AML-193 (cell line): ENCODE measurements at regions not wholly inside any gene's neighbourhood (a gene's known extent, or its start where the extent isn't known, plus 50 kb on each side); places are given as distances from the start of the nearest gene placed in this dataset.
"Not testable (repeated sequence)": the region's sequence is repeated elsewhere in the genome, so short reads cannot be mapped to it uniquely, and the experiment has no call there.

ENCODE experiments used
- DNase-seq, 2 experiments: peaks; one replicate each; lab custom pipeline; 2025; lab: John Stamatoyannopoulos, UW

DNA sequence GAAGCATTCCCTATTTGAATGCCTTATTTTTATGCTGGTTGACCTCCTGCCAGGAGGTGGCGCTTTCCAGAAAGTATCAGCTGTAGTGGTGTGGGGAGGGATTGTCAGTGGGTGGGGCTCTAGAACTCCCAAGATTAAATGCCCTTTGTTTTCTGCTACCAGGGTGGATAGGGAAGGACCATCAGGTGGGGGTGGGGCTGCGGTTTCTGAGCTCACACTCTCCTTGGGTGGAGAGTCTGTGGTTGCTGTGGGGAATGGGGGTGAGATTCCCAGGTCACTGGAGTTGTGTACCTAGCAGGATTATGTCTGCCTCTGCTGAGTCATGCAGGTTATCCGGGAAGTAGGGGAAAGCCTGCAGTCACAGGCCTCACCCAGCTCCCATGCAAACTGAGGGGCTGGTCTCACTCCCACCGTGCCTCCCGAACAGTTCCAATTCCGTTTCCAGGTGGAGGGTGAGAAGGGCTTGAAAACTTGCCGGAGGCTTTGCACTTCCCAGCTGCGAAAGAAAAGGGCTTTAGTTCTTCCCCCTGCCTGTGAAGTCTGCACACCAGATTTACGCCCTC is 68.3 kb downstream of the ALG10B start:
- no peak for DNase-seq

DNA sequence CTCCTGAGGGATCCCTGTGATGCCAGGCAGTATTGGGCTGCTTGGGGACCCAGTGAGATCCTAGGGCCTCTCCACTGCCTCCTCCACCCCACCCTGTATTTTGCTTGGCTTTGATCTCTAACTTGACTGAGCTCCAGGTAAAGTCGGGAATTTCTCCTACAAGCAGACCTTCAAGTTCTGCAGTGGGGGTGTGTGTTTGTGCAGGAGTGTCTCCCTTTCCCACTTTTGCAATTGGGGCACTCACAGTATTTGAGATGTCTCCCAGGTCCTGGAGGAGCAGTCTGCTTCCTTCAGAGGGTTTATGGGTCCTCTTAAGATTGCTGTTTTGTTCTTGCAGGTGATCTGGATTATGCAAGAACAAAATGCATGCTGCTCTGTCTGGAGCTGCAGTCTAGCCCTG is 68.9 kb downstream of the ALG10B start:
- no peak for DNase-seq

DNA sequence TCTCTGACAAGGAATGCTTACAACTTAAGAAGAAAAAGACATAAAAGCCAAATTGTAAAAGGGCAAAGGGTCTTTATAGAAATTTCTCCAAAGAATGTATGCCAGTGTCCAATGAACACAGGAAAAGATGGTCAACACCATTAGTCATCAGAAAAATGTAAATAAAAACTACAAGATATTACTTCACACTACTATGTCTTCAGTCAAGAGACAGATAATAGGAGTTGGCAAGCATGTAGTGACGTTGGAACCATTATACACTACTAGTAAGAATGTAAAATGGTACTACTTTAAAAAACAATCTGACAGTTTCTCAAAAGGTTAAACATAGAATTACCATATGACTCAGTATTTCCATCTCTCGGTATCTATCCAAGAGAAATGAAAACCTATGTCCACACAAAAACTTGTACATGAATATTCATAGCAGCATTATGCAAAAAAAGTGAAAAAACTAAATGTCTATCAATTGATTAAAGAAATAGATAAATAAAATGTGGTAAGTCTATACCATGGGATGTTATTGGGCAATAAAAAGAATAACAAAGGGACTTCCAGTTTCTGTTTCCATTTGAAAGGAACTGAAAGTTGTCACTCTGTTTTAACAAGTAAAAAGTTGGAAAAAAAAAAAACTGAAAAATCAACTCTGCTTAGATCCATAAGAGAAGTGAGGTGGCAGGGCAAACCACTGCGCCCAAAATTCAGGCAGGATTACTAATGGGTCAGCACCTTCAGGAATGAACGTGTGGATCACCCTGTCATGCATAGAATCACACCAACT is 69.8 kb downstream of the ALG10B start:
- DNase-seq = no peak

DNA sequence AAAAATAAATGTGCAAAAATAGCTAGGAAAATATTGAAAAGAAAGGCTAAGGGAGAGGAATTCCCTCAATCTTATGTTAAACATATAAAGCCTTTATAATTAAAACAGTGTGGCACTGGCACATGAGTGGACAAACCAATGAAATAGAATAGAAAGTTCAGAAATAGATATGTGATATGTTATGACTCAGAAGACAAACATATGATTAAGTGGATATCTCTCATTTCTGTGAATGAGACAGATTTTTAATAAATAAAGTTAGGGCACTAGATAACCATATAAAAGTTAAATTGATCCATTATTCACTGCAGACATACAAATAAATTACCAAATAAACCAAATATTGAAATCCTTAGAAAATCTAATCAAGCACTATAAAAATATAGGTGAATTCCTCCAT is 73.0 kb downstream of the ALG10B start:
- no peak for DNase-seq

DNA sequence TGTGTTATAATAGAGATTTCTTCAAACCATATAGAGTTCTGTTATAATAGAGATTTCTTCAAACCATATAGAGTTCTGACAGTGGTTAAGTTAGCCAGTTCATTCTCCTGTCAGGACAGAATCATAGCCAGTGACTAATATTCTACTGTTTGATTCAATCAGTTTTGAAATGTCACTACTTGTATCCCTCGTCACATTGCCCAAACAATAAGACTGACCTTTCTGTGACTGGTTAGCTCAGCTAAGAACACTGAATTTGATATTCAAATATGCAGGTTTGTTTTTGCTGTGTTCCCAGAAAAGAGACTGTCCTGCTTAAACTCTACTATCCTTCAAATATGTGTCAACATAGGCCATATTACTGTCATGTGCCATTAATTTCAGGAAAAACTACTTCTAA is 74.4 kb downstream of the ALG10B start:
- DNase-seq = no peak

DNA sequence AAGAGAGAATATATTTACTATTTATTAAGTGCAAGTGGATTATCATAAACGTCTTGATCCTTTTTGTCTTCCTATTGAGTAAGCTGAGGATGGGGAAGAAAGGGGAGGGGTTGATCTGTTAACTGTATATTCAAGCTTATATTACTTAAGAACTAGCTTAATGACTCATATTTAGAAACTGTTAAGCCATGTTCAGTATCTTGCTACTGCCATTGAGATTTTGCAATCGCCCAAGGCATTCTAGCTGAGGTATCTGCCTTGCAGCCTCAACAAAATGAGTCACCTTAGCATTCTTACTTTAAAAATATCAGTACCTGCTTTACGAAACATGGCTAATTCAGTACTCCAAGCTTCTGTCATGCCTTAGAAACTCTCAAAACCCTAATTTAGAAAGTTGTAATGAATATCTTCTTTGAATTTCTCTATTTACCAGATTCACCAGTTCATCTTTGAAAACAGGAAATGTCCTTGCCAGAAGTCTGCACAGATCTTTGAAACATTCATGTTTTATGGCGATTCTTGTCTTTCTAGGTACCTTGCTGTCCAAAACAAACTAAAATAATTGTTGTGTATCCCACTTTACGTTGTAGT is 76.1 kb downstream of the ALG10B start:
- DNase-seq = peak; percentile 96 to 97

DNA sequence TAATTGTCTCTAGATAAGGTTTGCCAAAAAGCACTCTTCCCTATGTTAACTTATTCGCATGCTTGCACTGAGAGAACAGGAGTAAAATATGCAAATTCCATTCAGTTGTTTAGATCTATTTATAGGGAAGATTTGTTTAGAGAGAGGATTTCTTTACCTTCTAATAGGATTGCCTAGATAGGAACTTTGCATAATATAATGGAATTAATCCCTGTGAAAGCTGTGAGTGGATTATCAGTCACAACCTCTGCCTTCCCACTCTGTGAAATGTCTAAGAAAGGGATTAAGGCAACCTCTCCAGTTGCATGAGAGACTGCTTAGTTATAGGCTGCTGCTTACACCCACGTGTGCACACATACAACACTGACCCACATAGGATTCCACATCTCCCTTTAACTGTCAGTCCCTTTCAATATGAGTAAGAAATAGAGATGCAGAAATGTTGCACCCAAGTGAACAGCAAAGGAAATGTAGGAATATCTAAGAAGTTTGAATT is 83.2 kb downstream of the ALG10B start:
- DNase-seq = no peak

DNA sequence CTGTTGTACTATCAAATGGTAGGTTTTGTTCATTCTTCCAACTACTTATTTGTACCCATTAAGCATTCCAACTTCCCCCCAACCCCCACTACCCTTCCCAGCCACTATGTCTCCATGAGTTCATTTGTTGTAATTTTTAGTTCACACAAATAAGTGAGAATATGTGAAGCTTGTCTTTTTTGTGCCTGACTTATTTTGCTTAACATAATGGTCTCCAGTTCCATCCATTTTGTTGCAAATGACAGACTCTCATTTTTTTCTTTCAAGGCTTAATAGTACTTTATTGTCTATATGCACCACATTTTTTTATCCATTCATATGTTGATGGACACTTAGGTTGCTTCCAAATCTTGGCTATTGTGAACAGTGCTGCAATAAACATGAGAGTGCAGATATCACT is 86.2 kb downstream of the ALG10B start:
- no peak for DNase-seq

DNA sequence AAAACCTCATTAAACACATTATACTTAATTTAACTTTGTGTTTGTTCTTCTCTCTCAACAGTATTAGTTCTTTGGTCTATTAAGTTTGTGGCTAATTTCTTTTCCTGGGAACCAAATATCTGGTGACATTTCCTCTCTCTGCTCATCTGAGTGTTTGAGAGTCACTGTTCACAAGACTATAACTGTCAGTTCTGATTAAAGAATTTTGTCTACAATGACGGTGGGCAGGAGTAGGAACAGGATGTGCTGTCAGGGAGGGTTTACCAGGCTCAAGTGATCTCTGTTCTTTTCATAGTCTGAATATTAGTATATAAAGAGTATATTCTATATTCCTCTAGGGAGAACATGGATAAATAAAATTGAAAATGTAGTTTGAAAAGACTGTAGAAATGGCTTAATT is 92.9 kb downstream of the ALG10B start:
- no peak for DNase-seq

DNA sequence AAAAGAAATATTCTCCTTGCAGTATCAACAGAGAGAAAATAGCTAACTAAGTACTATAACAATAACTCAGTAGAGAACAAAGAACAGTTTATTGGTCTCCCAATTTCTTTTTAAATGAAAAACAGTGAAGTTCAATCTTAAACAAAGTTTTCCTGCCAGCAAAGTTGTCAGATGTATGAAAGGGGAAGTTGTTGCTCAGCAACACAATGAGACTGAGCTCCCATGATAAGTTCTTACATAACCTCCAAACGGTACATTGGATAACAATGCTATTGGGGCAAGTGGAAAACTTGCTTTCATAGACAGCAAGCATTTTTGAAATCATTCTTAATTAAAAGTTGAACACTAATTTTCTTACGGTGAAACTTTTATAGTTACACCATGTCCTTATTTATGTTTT is 94.9 kb downstream of the ALG10B start:
- DNase-seq = peak; percentile 67 to 73

DNA sequence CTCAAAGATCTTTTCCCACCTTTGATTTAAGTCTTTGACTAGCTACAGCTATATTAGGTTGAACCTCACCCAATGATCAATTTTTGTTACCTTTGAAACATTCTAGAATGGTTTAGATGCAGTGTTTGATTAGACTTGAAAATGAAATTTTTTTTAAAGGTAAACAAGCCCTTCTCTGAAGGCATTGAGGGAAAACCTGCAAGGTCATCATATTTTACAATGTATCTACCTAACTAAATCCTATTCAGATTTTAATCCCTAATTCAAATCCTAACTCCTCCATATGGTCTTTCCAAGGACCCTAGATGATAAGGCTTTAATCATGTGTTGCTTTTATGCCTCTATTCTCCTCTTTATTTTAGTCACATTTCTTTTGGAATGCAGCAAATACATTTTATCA is 95.4 kb downstream of the ALG10B start:
- DNase-seq = no peak

DNA sequence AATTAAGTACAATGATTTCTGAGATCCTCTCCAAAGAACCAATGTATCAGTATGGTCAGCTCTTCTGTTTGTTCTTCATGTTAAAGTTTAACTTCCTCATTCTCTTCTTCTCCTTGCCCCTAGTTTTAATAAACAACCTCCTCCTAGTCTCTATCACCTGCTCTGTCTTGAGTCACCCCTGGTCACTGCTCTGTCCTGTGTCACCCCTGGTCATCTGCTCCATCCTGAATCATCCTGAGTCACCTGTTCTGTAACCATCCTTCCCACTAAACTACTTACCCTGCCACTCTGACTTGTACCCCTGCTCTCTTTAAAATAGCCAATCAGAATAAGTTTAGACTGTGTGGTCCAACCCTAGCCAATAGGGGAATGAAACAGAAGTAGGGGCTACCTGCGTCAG is 100.5 kb downstream of the ALG10B start:
- DNase-seq = no peak

DNA sequence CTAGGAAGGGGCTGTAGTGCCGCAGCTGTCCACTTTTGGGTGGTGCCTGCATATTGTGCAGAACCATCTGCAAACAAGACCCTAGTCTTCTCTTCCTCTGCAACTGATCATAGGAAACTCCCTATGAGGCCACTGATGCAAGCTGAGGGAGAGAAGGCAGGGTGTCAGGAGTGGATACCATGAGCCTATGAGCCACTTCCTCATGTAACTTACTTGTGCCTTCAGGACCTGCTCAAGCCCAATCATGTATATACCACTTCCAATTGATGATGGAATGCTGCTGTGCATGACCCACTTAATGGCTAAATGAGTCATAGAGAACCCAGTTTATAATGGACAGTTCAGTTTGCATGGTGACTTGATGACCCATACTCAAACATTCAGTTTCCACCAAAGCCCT is 107.9 kb downstream of the ALG10B start:
- DNase-seq = no peak

DNA sequence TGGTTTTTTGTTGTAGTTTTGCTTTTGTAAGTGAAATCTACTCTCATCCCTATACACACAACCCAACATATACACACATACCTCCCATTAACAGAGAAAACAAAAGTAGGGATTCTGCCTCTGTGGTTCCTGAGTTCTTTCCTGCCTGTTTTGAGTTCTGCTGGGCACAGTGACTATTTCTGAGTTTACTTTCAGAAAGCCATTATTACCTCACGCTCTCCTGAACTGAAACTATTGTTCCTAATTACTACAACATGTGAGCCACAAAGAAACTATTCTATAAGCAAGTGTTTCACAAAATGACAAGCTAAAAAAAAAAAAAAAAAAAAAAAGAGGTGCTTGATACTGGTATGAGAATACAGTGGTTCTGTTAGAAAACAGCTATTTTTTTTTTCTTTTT is 110.9 kb downstream of the ALG10B start:
- no peak for DNase-seq

DNA sequence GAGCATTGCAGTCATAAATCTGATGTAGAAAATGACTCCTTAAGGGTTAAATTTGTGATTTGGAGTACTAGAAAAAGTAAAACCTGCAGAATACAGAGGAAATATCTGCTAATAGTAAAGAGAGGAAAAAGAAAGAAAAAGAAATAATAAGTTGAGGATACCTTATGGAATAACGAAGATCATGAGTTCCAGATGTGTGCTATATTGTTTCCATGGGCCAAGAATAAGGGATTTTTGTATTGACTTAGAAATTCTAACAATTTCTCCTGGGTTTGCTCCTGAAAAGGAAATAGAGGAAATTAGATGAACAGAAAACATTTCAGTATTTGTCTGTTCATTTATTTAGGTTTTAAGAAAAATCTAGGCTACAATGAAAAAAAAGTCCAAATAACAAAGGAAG is 115.3 kb downstream of the ALG10B start:
- DNase-seq = no peak

DNA sequence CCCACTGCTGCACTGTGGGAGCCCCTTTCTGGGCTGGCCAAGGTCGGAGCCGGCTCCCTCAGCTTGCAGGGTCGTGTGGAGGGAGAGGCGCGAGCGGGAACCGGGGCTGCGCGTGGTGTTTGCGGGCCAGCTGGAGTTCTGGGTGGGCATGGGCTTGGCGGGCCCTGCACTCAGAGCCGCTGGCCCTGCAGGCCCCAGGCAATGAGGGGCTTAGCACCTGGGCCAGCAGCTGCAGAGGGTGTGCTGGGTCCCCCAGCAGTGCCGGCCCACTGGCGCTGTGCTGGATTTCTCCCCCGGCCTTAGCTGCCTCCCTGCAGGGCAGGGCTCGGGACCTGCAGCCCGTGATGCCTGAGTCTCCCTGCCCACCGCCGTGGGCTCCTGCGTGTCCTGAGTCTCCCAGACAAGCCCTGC is 125.3 kb downstream of the ALG10B start:
- not testable (repeated sequence) for DNase-seq

DNA sequence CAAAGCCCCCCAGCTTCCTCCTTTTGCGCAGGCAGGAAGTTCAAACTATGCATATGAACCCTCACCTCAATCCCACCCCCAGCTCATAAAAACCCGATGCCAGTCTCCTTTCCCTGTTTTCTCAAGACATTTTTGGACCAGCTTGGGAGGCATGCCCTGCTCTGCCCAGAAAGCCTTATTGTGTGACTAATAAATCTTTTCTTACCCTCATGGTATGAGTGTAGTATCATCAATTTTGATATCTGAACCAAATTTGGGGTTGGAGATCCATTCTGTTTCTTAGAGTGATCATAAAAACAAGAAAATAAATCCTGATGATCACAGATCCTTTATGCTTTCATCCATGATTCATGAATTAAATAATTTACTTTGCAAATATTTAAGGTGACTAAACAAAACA is 128.5 kb downstream of the ALG10B start:
- no peak for DNase-seq

DNA sequence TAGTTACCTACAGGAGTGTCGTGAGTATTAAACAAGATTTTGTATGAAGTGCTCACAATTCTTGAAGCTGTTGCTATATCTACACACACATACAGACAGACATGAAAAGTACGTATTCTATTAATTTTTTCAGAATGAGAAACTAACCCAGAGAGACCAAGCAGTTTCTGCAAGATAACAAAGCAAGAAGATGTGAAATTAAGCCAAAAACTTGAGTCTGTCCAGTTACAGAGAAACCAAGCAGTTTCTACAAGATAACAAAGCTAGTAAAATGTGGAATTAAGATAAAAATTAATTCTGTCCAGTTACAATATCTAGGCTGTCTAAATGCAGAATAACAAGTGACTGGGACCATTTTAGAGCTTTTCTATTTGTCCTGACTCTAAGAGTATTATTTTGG is 132.4 kb downstream of the ALG10B start:
- no peak for DNase-seq

DNA sequence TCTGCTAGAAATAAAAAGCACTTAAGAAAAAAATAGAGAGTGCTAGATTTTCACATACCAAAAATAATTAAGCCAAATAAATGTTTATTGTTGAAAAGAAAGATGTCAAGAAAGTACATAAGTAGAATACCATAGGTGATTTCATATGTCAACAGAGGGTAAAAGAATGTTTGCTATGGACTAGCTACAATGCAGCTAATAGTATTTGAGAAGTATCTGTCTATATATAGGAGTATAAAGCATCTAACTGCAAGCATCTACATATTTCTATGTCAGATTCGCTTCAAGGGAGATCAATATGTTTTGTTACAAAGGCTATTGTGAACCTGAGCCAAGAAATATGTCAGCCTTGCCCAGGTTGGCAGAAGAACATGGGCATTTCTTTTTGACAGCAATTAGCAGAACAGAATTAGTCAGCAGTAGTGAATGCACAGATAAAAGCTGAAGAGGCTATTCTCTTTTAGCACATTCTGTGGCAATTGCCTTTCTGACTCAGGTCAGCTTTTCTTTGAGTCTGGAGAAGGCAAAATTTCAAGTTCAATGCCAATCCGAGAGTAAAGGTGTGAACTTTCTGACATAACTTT is 140.1 kb downstream of the ALG10B start:
- DNase-seq = no peak

DNA sequence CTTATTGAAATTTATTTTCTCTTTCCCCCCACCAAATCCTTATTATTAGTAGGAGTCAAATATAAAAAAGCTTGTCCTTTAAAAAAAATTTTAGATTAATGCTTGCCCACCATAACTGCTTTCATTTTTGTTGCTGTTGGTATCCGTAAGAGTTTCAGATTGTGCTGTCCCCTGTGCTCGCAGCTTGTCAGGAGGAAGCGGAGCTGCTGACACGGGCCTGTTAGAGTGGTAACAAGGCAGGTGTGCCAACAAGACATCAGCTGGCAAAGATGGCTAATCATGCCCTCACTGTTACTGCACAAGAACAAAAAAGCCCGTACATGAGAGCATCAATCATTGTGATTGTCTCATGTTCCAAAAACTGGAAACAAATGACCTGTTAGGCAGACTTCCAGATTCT is 148.4 kb downstream of the ALG10B start:
- DNase-seq = no peak

DNA sequence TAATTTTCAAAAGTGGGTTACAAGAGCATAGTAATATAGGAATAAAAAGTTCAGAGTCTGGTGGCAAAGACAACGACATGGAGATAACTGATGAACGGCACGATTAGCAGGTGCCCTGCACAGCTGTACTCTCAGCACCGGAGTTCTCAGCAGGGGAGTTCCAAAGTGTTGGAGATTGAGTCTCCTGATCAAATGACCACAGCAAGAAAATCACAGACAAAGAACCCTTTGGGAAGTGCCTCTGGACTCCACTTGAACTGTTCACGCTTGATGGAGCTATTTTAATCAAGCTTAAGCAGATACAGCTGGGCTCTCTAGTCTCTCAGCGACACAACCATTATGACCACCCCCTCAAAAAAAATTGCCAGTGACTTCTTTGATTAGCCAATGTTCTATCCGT is 153.1 kb downstream of the ALG10B start:
- no peak for DNase-seq

DNA sequence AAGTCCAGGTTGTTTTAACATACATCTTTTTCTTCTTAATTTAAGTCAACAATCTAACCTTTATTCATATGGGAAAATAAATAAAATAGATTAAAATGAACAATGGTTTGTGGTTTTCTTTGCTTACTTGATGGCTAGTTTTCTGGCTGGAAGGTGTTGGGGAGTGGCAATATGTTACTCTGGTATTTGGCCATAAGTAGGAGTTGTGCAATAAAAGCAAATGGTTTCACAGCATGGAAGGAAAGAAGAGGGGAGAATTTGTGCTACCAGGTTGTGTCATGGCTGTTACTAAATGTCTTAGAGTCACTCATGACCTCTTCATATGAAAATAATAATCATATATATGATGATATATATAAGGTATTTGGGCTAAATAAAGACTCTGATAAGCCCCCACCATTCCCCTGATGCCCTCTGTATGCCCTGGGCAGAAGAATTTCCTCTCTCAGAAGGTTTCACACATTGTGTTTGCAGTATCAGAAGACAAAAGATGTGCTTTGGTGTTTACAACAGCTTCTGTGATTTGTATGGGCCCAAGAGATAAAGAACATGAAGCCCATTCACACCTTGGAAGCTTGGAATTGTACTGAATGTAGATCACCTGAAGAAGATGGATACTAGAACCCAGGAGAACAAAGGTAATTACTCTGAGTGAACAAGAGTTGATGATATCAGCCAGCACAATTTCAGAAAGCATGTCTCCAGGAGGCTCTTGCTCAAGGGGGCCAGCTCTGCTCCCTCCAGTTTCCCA is 160.9 kb downstream of the ALG10B start:
- no peak for DNase-seq
